IMR-90 (cell line): ENCODE measurements at regions not wholly inside any gene's neighbourhood (a gene's known extent, or its start where the extent isn't known, plus 50 kb on each side); places are given as distances from the start of the nearest gene placed in this dataset.

Source experiments
- ATAC-seq: fragments of 200-7000 bp; cut with Tn5 transposase; 2 replicates; pipeline ENCODE4 v1.9.1; 2020; ENCODE audit warnings: low read depth, mild to moderate bottlenecking, moderate library complexity
- BruUV-seq: library from RNA; stranded (reverse); fragments of 400-500 nt; replicated peaks from 2 replicates; lab custom pipeline; 2021; lab: Mats Ljungman, UMichigan
- CTCF ChIA-PET: fragments of 300-600 bp; formaldehyde crosslinking; extraction: SDS; loops from one replicate; lab custom pipeline; 2021; ENCODE audit warnings: antibody characterized with exemption; lab: Yijun Ruan, JAX
- POLR2A ChIA-PET: fragments of 300-600 bp; sonication (Branson Sonifier 250); formaldehyde crosslinking; loops from one replicate; lab custom pipeline; 2022; ENCODE audit warnings: antibody characterized with exemption; ENCODE audit not compliant: unreplicated experiment; lab: Charles Lee
- DNase-seq: peaks from one replicate; pipeline ENCODE4 v3.0.0; 2013
- H2AFZ ChIP-seq: replicated peaks from 2 replicates; pipeline ENCODE3; 2013; ENCODE audit warnings: low read length, mild to moderate bottlenecking; ENCODE audit not compliant: poor library complexity
- H2AK5ac ChIP-seq: 2 replicates; pipeline ENCODE4 v1.6.1; 2013; ENCODE audit warnings: low read depth, low read length, inconsistent platforms
- H2AK9ac ChIP-seq: replicated peaks from 2 replicates; pipeline ENCODE3; 2013; ENCODE audit warnings: mild to moderate bottlenecking, low read depth, low read length, moderate library complexity; ENCODE audit not compliant: poor library complexity
- H2BK120ac ChIP-seq: 2 replicates; pipeline ENCODE4 v1.6.1; 2013; ENCODE audit warnings: low read depth, low read length, inconsistent platforms
- H2BK15ac ChIP-seq: 3 replicates; pipeline ENCODE4 v1.6.1; 2013; ENCODE audit warnings: low read depth, low read length, inconsistent platforms
- H2BK20ac ChIP-seq: 2 replicates; pipeline ENCODE4 v1.6.1; 2013; ENCODE audit warnings: low read depth, mild to moderate bottlenecking, inconsistent platforms, low read length, moderate library complexity
- H2BK5ac ChIP-seq: 2 replicates; pipeline ENCODE4 v1.6.1; 2013; ENCODE audit warnings: mild to moderate bottlenecking, low read depth, low read length, inconsistent platforms; ENCODE audit not compliant: poor library complexity, severe bottlenecking
- H3K14ac ChIP-seq: replicated peaks from 2 replicates; pipeline ENCODE4 v1.6.1; 2013; ENCODE audit warnings: low read depth, low read length, inconsistent platforms
- H3K18ac ChIP-seq: 2 replicates; pipeline ENCODE4 v1.6.1; 2013; ENCODE audit warnings: low read depth, low read length, control low read depth
- H3K23ac ChIP-seq: 2 replicates; pipeline ENCODE4 v1.6.1; 2013; ENCODE audit warnings: low read depth, low read length, inconsistent platforms
- H3K27ac ChIP-seq: 2 replicates; pipeline ENCODE4 v1.5.1; 2013; ENCODE audit warnings: mild to moderate bottlenecking, control low read depth, low read length; ENCODE audit not compliant: insufficient read depth
- H3K27me3 ChIP-seq: 2 replicates; pipeline ENCODE4 v1.6.1; 2013; ENCODE audit warnings: low read length; ENCODE audit not compliant: control insufficient read depth, insufficient read depth
- H3K36me3 ChIP-seq: 2 replicates; pipeline ENCODE4 v1.6.1; 2013; ENCODE audit warnings: low read length, mixed read lengths; ENCODE audit not compliant: control insufficient read depth, insufficient read depth
- H3K4ac ChIP-seq: 2 replicates; pipeline ENCODE4 v1.6.1; 2013; ENCODE audit warnings: low read depth, low read length, inconsistent platforms
- H3K4me1 ChIP-seq: 2 replicates; pipeline ENCODE4 v1.6.1; 2013; ENCODE audit warnings: low read length, mixed read lengths; ENCODE audit not compliant: control insufficient read depth, insufficient read depth
- H3K4me2 ChIP-seq: 2 replicates; pipeline ENCODE4 v1.6.1; 2013; ENCODE audit warnings: low read depth, mild to moderate bottlenecking, control low read depth, low read length, moderate library complexity
- H3K4me3 ChIP-seq: 2 replicates; pipeline ENCODE4 v1.5.1; 2013; ENCODE audit warnings: low read depth, mild to moderate bottlenecking, control low read depth, low read length, moderate library complexity; ENCODE audit not compliant: insufficient read depth
- H3K56ac ChIP-seq: 2 replicates; pipeline ENCODE4 v1.6.1; 2013; ENCODE audit warnings: low read length, inconsistent platforms; ENCODE audit not compliant: insufficient read depth; ENCODE audit errors: extremely low read depth
- H3K79me1 ChIP-seq, 2 experiments: 2 replicates each; pipeline ENCODE4 v1.6.1; 2013; ENCODE audit warnings: low read length in 2 of 2, inconsistent platforms in 1 of 2, low read depth in 1 of 2
- H3K9ac ChIP-seq: 2 replicates; pipeline ENCODE4 v1.6.1; 2013; ENCODE audit warnings: low read depth, low read length, control low read depth
- H3K9me1 ChIP-seq: 2 replicates; pipeline ENCODE4 v1.6.1; 2013; ENCODE audit warnings: low read length, inconsistent platforms; ENCODE audit not compliant: insufficient read depth
- H3K9me3 ChIP-seq: 2 replicates; pipeline ENCODE4 v1.6.1; 2013; ENCODE audit warnings: low read length; ENCODE audit not compliant: control insufficient read depth, insufficient read depth
- H4K20me1 ChIP-seq: 2 replicates; pipeline ENCODE4 v1.6.1; 2013; ENCODE audit warnings: low read length, inconsistent platforms; ENCODE audit not compliant: insufficient read depth
- H4K5ac ChIP-seq: 2 replicates; pipeline ENCODE4 v1.6.1; 2013; ENCODE audit warnings: mild to moderate bottlenecking, low read depth, low read length, control low read depth
- H4K8ac ChIP-seq, 2 experiments: 2 replicates each; pipeline ENCODE4 v1.6.1; 2013; ENCODE audit warnings: low read depth in 2 of 2, low read length in 2 of 2, control low read depth in 1 of 2, inconsistent platforms in 1 of 2
- H4K91ac ChIP-seq: 2 replicates; pipeline ENCODE4 v1.6.1; 2013; ENCODE audit warnings: low read depth, low read length, inconsistent platforms; ENCODE audit not compliant: insufficient read depth
- BHLHE40 ChIP-seq: fragments of 150-350 bp; IDR thresholded peaks from 2 replicates; pipeline ENCODE4 v1.6.1; 2016; ENCODE audit warnings: mild to moderate bottlenecking, low read depth, low read length
- CEBPB ChIP-seq: IDR thresholded peaks from 2 replicates; pipeline ENCODE4 v1.6.1; 2012; ENCODE audit warnings: low read depth, low read length, improper control_type of control experiment
- CHD1 ChIP-seq: IDR thresholded peaks from 2 replicates; pipeline ENCODE4 v1.6.1; 2012; ENCODE audit warnings: low read depth, low read length, improper control_type of control experiment
- FOS ChIP-seq: fragments of 150-350 bp; IDR thresholded peaks from 2 replicates; pipeline ENCODE4 v1.6.1; 2016; ENCODE audit warnings: low read depth, low read length
- MAFK ChIP-seq: IDR thresholded peaks from 2 replicates; pipeline ENCODE4 v1.6.1; 2012; ENCODE audit warnings: low read depth, low read length, improper control_type of control experiment
- MAZ ChIP-seq: IDR thresholded peaks from 2 replicates; pipeline ENCODE4 v1.6.1; 2012; ENCODE audit warnings: low read depth, mild to moderate bottlenecking, low read length, improper control_type of control experiment, moderate library complexity, borderline replicate concordance
- MXI1 ChIP-seq: IDR thresholded peaks from 2 replicates; pipeline ENCODE4 v1.6.1; 2012; ENCODE audit warnings: low read depth, mild to moderate bottlenecking, low read length, moderate library complexity, borderline replicate concordance
- NFE2L2 ChIP-seq: fragments of 150-350 bp; IDR thresholded peaks from 2 replicates; pipeline ENCODE4 v1.6.1; 2016; ENCODE audit warnings: low read depth, mild to moderate bottlenecking, low read length
- POLR2A ChIP-seq: IDR thresholded peaks from 2 replicates; pipeline ENCODE4 v1.6.1; 2012; ENCODE audit warnings: mild to moderate bottlenecking, low read depth, low read length
- RAD21 ChIP-seq: IDR thresholded peaks from 2 replicates; pipeline ENCODE4 v1.6.1; 2012; ENCODE audit warnings: low read length, improper control_type of control experiment
- RCOR1 ChIP-seq: IDR thresholded peaks from 2 replicates; pipeline ENCODE4 v1.6.1; 2012; ENCODE audit warnings: mild to moderate bottlenecking, low read length, improper control_type of control experiment; ENCODE audit not compliant: insufficient replicate concordance
- RFX5 ChIP-seq: IDR thresholded peaks from 2 replicates; pipeline ENCODE4 v1.8.0; 2012; ENCODE audit warnings: low read depth, mild to moderate bottlenecking, low read length, moderate library complexity
- SMC3 ChIP-seq: fragments of 150-350 bp; IDR thresholded peaks from 2 replicates; pipeline ENCODE4 v1.6.1; 2016; ENCODE audit warnings: low read depth, mild to moderate bottlenecking, antibody characterized with exemption, low read length, moderate library complexity
- WGBS, 2 experiments: methylation state at CpG; one replicate each; pipeline versions ENCODE4 v1.1.5 to v1.1.7; 2013; ENCODE audit warnings: missing lambda C conversion rate in 2 of 2; ENCODE audit not compliant: insufficient read length in 1 of 2; ENCODE audit errors: extremely low coverage in 2 of 2; 5-methylcytosine and 5-hydroxymethylcytosine counted together
- dilution Hi-C: fragments of 300-500 bp; cut with HindIII; formaldehyde crosslinking; loops from one replicate; pipeline ENCODE4 v1.14.3; 2018; ENCODE audit warnings: low sequenced_read_pairs; ENCODE audit not compliant: unreplicated experiment
- in situ Hi-C: fragments of 300-500 bp; cut with MboI; formaldehyde crosslinking; loops from 3 replicates; pipeline ENCODE4 v1.14.3; 2019; ENCODE audit warnings: low sequenced_read_pairs, inconsistent platforms, mixed read lengths
- intact Hi-C: fragments of 100-400 bp; cut with micrococcal nuclease; formaldehyde crosslinking; loops from 2 replicates; pipeline ENCODE4 v1.10.0; 2022
- TF ChIP-seq, protein P1 (sequence below): fragments of 150-350 bp; IDR thresholded peaks from 2 replicates; pipeline ENCODE4 v1.6.1; 2017; ENCODE audit warnings: mild to moderate bottlenecking, antibody characterized with exemption, low read length, low read depth
- TF ChIP-seq, protein P2 (sequence below): conservative IDR thresholded peaks from 2 replicates; pipeline ENCODE4 v1.5.1; 2012; ENCODE audit warnings: mild to moderate bottlenecking, low read depth, low read length, improper control_type of control experiment
- TF ChIP-seq, protein P3 (sequence below): fragments of 150-350 bp; IDR thresholded peaks from 2 replicates; pipeline ENCODE4 v1.6.1; 2016; ENCODE audit warnings: low read depth, mild to moderate bottlenecking, low read length, moderate library complexity, borderline replicate concordance

DNA sequence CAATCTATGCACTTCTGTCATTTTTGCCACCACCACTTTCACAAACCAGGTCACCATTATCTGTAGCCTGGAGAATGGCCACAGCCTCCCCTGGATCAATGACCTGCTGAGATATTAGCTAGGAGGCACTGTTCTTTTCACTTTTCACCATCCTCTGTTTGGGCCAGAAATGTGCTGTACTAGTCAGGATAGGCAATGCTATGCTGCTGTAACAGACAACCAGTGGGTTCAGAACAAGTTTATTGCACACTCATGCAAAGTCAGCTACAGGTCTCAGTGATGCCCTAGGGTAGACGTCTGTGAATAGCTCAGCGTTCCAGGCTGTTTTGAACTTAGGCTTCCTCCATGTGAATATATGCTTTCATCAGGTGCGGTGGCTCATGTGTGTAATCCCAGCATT, 231.5 kb downstream of the SUDS3 start:
- POLR2A ChIA-PET: no interaction called here
- ATAC-seq (no peak), DNase-seq (no peak)
- H3K9me3 ChIP-seq: peaks cover 22% of the 10 kb centered on the region
- no peak overlapping the region for H2BK15ac ChIP-seq
- in situ Hi-C loops: no loop called here
- H3K56ac ChIP-seq: no peak overlapping the region
- H4K5ac ChIP-seq: no peak overlapping the region
- no peaks in the 10 kb centered on the region for H3K79me1 ChIP-seq
- WGBS, 2 experiments: 69% methylated on average over 2 of the region's 3 CpGs; no CpG with 5 or more reads in 1 of the 2 experiments
- H3K27ac ChIP-seq: no peak overlapping the region
- intact Hi-C loops: no loop called here
- no peak overlapping the region for H4K8ac ChIP-seq
- no peaks in the 10 kb centered on the region for H3K27me3 ChIP-seq
- CTCF ChIA-PET: no interaction called here
- H3K23ac ChIP-seq: no peak overlapping the region
- H2BK120ac ChIP-seq: no peak overlapping the region
- TF ChIP-seq CEBPB: no peak
- no peak for TF ChIP-seq BHLHE40
- TF ChIP-seq MAFK: no peak
- TF ChIP-seq SMC3: no peak
- no peak for TF ChIP-seq MXI1
- TF ChIP-seq, protein P1, sequence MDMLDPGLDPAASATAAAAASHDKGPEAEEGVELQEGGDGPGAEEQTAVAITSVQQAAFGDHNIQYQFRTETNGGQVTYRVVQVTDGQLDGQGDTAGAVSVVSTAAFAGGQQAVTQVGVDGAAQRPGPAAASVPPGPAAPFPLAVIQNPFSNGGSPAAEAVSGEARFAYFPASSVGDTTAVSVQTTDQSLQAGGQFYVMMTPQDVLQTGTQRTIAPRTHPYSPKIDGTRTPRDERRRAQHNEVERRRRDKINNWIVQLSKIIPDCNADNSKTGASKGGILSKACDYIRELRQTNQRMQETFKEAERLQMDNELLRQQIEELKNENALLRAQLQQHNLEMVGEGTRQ: no peak
- TF ChIP-seq CHD1: no peak
- TF ChIP-seq RAD21: no peak
- TF ChIP-seq POLR2A: no peak
- no peak for TF ChIP-seq MAZ
- TF ChIP-seq RFX5: no peak
- no peak for TF ChIP-seq NFE2L2
- TF ChIP-seq, protein P2, sequence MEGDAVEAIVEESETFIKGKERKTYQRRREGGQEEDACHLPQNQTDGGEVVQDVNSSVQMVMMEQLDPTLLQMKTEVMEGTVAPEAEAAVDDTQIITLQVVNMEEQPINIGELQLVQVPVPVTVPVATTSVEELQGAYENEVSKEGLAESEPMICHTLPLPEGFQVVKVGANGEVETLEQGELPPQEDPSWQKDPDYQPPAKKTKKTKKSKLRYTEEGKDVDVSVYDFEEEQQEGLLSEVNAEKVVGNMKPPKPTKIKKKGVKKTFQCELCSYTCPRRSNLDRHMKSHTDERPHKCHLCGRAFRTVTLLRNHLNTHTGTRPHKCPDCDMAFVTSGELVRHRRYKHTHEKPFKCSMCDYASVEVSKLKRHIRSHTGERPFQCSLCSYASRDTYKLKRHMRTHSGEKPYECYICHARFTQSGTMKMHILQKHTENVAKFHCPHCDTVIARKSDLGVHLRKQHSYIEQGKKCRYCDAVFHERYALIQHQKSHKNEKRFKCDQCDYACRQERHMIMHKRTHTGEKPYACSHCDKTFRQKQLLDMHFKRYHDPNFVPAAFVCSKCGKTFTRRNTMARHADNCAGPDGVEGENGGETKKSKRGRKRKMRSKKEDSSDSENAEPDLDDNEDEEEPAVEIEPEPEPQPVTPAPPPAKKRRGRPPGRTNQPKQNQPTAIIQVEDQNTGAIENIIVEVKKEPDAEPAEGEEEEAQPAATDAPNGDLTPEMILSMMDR: no peak
- no peak for TF ChIP-seq FOS
- TF ChIP-seq RCOR1: no peak
- TF ChIP-seq, protein P3, sequence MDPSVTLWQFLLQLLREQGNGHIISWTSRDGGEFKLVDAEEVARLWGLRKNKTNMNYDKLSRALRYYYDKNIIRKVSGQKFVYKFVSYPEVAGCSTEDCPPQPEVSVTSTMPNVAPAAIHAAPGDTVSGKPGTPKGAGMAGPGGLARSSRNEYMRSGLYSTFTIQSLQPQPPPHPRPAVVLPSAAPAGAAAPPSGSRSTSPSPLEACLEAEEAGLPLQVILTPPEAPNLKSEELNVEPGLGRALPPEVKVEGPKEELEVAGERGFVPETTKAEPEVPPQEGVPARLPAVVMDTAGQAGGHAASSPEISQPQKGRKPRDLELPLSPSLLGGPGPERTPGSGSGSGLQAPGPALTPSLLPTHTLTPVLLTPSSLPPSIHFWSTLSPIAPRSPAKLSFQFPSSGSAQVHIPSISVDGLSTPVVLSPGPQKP: no peak
- no peak overlapping the region for H3K4me2 ChIP-seq
- no peaks in the 10 kb centered on the region for H4K20me1 ChIP-seq
- no peak overlapping the region for H3K18ac ChIP-seq
- dilution Hi-C loops: no loop called here
- no peak overlapping the region for H4K91ac ChIP-seq
- H2BK5ac ChIP-seq: no peak overlapping the region
- H2AK5ac ChIP-seq: no peak overlapping the region
- H3K4ac ChIP-seq: no peak overlapping the region
- H3K36me3 ChIP-seq: no peaks in the 10 kb centered on the region
- no peak overlapping the region for H3K14ac ChIP-seq
- BruUV-seq: no TSS peak
- no peaks in the 10 kb centered on the region for H3K9me1 ChIP-seq
- H3K4me3 ChIP-seq: no peak overlapping the region
- H2BK20ac ChIP-seq: no peak overlapping the region
- H2AFZ ChIP-seq: no peak overlapping the region
- H3K4me1 ChIP-seq: no peaks in the 10 kb centered on the region
- no peak overlapping the region for H2AK9ac ChIP-seq
- H3K9ac ChIP-seq: no peak overlapping the region
